ENCODE measurements at regions not wholly inside any gene's neighbourhood (a gene's known extent, or its start where the extent isn't known, plus 50 kb on each side); places are given as distances from the start of the nearest gene placed in this dataset.
A peak's percentile ranks its signal among the peaks of the same experiment; 100 is the strongest.

- peak; percentile 30 for DNase-seq (ENCODE audit: low read depth)
- H3K4me3 ChIP-seq (replicated peaks; ENCODE audit: low read depth, low read length): no peak overlapping the region
- TF ChIP-seq, protein P1, sequence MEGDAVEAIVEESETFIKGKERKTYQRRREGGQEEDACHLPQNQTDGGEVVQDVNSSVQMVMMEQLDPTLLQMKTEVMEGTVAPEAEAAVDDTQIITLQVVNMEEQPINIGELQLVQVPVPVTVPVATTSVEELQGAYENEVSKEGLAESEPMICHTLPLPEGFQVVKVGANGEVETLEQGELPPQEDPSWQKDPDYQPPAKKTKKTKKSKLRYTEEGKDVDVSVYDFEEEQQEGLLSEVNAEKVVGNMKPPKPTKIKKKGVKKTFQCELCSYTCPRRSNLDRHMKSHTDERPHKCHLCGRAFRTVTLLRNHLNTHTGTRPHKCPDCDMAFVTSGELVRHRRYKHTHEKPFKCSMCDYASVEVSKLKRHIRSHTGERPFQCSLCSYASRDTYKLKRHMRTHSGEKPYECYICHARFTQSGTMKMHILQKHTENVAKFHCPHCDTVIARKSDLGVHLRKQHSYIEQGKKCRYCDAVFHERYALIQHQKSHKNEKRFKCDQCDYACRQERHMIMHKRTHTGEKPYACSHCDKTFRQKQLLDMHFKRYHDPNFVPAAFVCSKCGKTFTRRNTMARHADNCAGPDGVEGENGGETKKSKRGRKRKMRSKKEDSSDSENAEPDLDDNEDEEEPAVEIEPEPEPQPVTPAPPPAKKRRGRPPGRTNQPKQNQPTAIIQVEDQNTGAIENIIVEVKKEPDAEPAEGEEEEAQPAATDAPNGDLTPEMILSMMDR (IDR thresholded peaks at IDR 0.05; ENCODE audit: low read length, missing control alignments): no peak
Measured at GRCh38 chr10:109282510-109282909, 640.8 kb downstream of the XPNPEP1 start.

DNA sequence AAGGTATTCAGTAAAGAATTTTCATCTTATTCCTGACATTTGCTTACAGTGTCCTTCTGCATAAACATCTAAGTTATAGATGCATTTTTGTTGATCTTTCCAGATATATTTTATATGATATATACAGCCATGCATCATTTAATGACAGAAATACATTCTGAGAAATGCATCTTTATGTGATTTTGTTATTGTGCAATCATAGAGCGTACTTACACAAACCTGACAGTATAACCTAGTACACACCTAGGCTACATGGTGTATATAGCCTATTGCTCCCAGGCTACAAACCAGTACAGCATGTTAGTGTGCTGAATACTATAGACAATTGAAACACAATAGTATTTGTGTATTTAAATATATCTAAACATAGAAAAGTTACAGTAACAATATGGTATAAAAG, 642.0 kb downstream of the XPNPEP1 start:
- DNase-seq (ENCODE audit: low read depth): no peak
- TF ChIP-seq, protein P1 (IDR thresholded peaks at IDR 0.05; ENCODE audit: low read length, missing control alignments): no peak
- H3K4me3 ChIP-seq (replicated peaks; ENCODE audit: low read depth, low read length): no peak overlapping the region

GRCh38 chr10:109280837-109281236, 642.5 kb downstream of the XPNPEP1 start:
- no peak for DNase-seq (ENCODE audit: low read depth)
- H3K4me3 ChIP-seq (replicated peaks; ENCODE audit: low read depth, low read length): no peak overlapping the region
- TF ChIP-seq, protein P1 (IDR thresholded peaks at IDR 0.05; ENCODE audit: low read length, missing control alignments): no peak

GRCh38 chr10:109277456-109277855, 645.9 kb downstream of the XPNPEP1 start:
- no peak overlapping the region for H3K4me3 ChIP-seq (replicated peaks; ENCODE audit: low read depth, low read length)
- TF ChIP-seq, protein P1 (IDR thresholded peaks at IDR 0.05; ENCODE audit: low read length, missing control alignments): no peak
- DNase-seq (ENCODE audit: low read depth): no peak

- TF ChIP-seq, protein P1 (IDR thresholded peaks at IDR 0.05; ENCODE audit: low read length, missing control alignments): no peak
- DNase-seq (ENCODE audit: low read depth): no peak
- no peak overlapping the region for H3K4me3 ChIP-seq (replicated peaks; ENCODE audit: low read depth, low read length)
Measured at GRCh38 chr10:109275960-109276359, 647.4 kb downstream of the XPNPEP1 start.

GRCh38 chr10:109274681-109275080, 648.6 kb downstream of the XPNPEP1 start:
- DNase-seq (ENCODE audit: low read depth): no peak
- TF ChIP-seq, protein P1 (IDR thresholded peaks at IDR 0.05; ENCODE audit: low read length, missing control alignments): no peak
- H3K4me3 ChIP-seq (replicated peaks; ENCODE audit: low read depth, low read length): no peak overlapping the region

- H3K4me3 ChIP-seq (replicated peaks; ENCODE audit: low read depth, low read length): no peak overlapping the region
- no peak for DNase-seq (ENCODE audit: low read depth)
- TF ChIP-seq, protein P1 (IDR thresholded peaks at IDR 0.05; ENCODE audit: low read length, missing control alignments): no peak
Measured at GRCh38 chr10:109270173-109270572, 653.1 kb downstream of the XPNPEP1 start.

Data from fibroblast of pulmonary artery (primary cell).